IMR-90 (cell line): ENCODE measurements at regions not wholly inside any gene's neighbourhood (a gene's known extent, or its start where the extent isn't known, plus 50 kb on each side); places are given as distances from the start of the nearest gene placed in this dataset.

Experiments
- ATAC-seq: fragments of 200-7000 bp; cut with Tn5 transposase; 2 replicates; pipeline ENCODE4 v1.9.1; 2020; ENCODE audit warnings: low read depth, mild to moderate bottlenecking, moderate library complexity
- BruUV-seq: library from RNA; stranded (reverse); fragments of 400-500 nt; replicated peaks from 2 replicates; lab custom pipeline; 2021; lab: Mats Ljungman, UMichigan
- CTCF ChIA-PET: fragments of 300-600 bp; formaldehyde crosslinking; extraction: SDS; loops from one replicate; lab custom pipeline; 2021; ENCODE audit warnings: antibody characterized with exemption; lab: Yijun Ruan, JAX
- POLR2A ChIA-PET: fragments of 300-600 bp; sonication (Branson Sonifier 250); formaldehyde crosslinking; loops from one replicate; lab custom pipeline; 2022; ENCODE audit warnings: antibody characterized with exemption; ENCODE audit not compliant: unreplicated experiment; lab: Charles Lee
- DNase-seq: peaks from one replicate; pipeline ENCODE4 v3.0.0; 2013
- H2AFZ ChIP-seq: replicated peaks from 2 replicates; pipeline ENCODE3; 2013; ENCODE audit warnings: low read length, mild to moderate bottlenecking; ENCODE audit not compliant: poor library complexity
- H2AK5ac ChIP-seq: 2 replicates; pipeline ENCODE4 v1.6.1; 2013; ENCODE audit warnings: low read depth, low read length, inconsistent platforms
- H2AK9ac ChIP-seq: replicated peaks from 2 replicates; pipeline ENCODE3; 2013; ENCODE audit warnings: mild to moderate bottlenecking, low read depth, low read length, moderate library complexity; ENCODE audit not compliant: poor library complexity
- H2BK120ac ChIP-seq: 2 replicates; pipeline ENCODE4 v1.6.1; 2013; ENCODE audit warnings: low read depth, low read length, inconsistent platforms
- H2BK15ac ChIP-seq: 3 replicates; pipeline ENCODE4 v1.6.1; 2013; ENCODE audit warnings: low read depth, low read length, inconsistent platforms
- H2BK20ac ChIP-seq: 2 replicates; pipeline ENCODE4 v1.6.1; 2013; ENCODE audit warnings: low read depth, mild to moderate bottlenecking, inconsistent platforms, low read length, moderate library complexity
- H2BK5ac ChIP-seq: 2 replicates; pipeline ENCODE4 v1.6.1; 2013; ENCODE audit warnings: mild to moderate bottlenecking, low read depth, low read length, inconsistent platforms; ENCODE audit not compliant: poor library complexity, severe bottlenecking
- H3K14ac ChIP-seq: replicated peaks from 2 replicates; pipeline ENCODE4 v1.6.1; 2013; ENCODE audit warnings: low read depth, low read length, inconsistent platforms
- H3K18ac ChIP-seq: 2 replicates; pipeline ENCODE4 v1.6.1; 2013; ENCODE audit warnings: low read depth, low read length, control low read depth
- H3K23ac ChIP-seq: 2 replicates; pipeline ENCODE4 v1.6.1; 2013; ENCODE audit warnings: low read depth, low read length, inconsistent platforms
- H3K27ac ChIP-seq: 2 replicates; pipeline ENCODE4 v1.5.1; 2013; ENCODE audit warnings: mild to moderate bottlenecking, control low read depth, low read length; ENCODE audit not compliant: insufficient read depth
- H3K27me3 ChIP-seq: 2 replicates; pipeline ENCODE4 v1.6.1; 2013; ENCODE audit warnings: low read length; ENCODE audit not compliant: control insufficient read depth, insufficient read depth
- H3K36me3 ChIP-seq: 2 replicates; pipeline ENCODE4 v1.6.1; 2013; ENCODE audit warnings: low read length, mixed read lengths; ENCODE audit not compliant: control insufficient read depth, insufficient read depth
- H3K4ac ChIP-seq: 2 replicates; pipeline ENCODE4 v1.6.1; 2013; ENCODE audit warnings: low read depth, low read length, inconsistent platforms
- H3K4me1 ChIP-seq: 2 replicates; pipeline ENCODE4 v1.6.1; 2013; ENCODE audit warnings: low read length, mixed read lengths; ENCODE audit not compliant: control insufficient read depth, insufficient read depth
- H3K4me2 ChIP-seq: 2 replicates; pipeline ENCODE4 v1.6.1; 2013; ENCODE audit warnings: low read depth, mild to moderate bottlenecking, control low read depth, low read length, moderate library complexity
- H3K4me3 ChIP-seq: 2 replicates; pipeline ENCODE4 v1.5.1; 2013; ENCODE audit warnings: low read depth, mild to moderate bottlenecking, control low read depth, low read length, moderate library complexity; ENCODE audit not compliant: insufficient read depth
- H3K56ac ChIP-seq: 2 replicates; pipeline ENCODE4 v1.6.1; 2013; ENCODE audit warnings: low read length, inconsistent platforms; ENCODE audit not compliant: insufficient read depth; ENCODE audit errors: extremely low read depth
- H3K79me1 ChIP-seq, 2 experiments: 2 replicates each; pipeline ENCODE4 v1.6.1; 2013; ENCODE audit warnings: low read length in 2 of 2, inconsistent platforms in 1 of 2, low read depth in 1 of 2
- H3K9ac ChIP-seq: 2 replicates; pipeline ENCODE4 v1.6.1; 2013; ENCODE audit warnings: low read depth, low read length, control low read depth
- H3K9me1 ChIP-seq: 2 replicates; pipeline ENCODE4 v1.6.1; 2013; ENCODE audit warnings: low read length, inconsistent platforms; ENCODE audit not compliant: insufficient read depth
- H3K9me3 ChIP-seq: 2 replicates; pipeline ENCODE4 v1.6.1; 2013; ENCODE audit warnings: low read length; ENCODE audit not compliant: control insufficient read depth, insufficient read depth
- H4K20me1 ChIP-seq: 2 replicates; pipeline ENCODE4 v1.6.1; 2013; ENCODE audit warnings: low read length, inconsistent platforms; ENCODE audit not compliant: insufficient read depth
- H4K5ac ChIP-seq: 2 replicates; pipeline ENCODE4 v1.6.1; 2013; ENCODE audit warnings: mild to moderate bottlenecking, low read depth, low read length, control low read depth
- H4K8ac ChIP-seq, 2 experiments: 2 replicates each; pipeline ENCODE4 v1.6.1; 2013; ENCODE audit warnings: low read depth in 2 of 2, low read length in 2 of 2, control low read depth in 1 of 2, inconsistent platforms in 1 of 2
- H4K91ac ChIP-seq: 2 replicates; pipeline ENCODE4 v1.6.1; 2013; ENCODE audit warnings: low read depth, low read length, inconsistent platforms; ENCODE audit not compliant: insufficient read depth
- BHLHE40 ChIP-seq: fragments of 150-350 bp; IDR thresholded peaks from 2 replicates; pipeline ENCODE4 v1.6.1; 2016; ENCODE audit warnings: mild to moderate bottlenecking, low read depth, low read length
- CEBPB ChIP-seq: IDR thresholded peaks from 2 replicates; pipeline ENCODE4 v1.6.1; 2012; ENCODE audit warnings: low read depth, low read length, improper control_type of control experiment
- CHD1 ChIP-seq: IDR thresholded peaks from 2 replicates; pipeline ENCODE4 v1.6.1; 2012; ENCODE audit warnings: low read depth, low read length, improper control_type of control experiment
- FOS ChIP-seq: fragments of 150-350 bp; IDR thresholded peaks from 2 replicates; pipeline ENCODE4 v1.6.1; 2016; ENCODE audit warnings: low read depth, low read length
- MAFK ChIP-seq: IDR thresholded peaks from 2 replicates; pipeline ENCODE4 v1.6.1; 2012; ENCODE audit warnings: low read depth, low read length, improper control_type of control experiment
- MAZ ChIP-seq: IDR thresholded peaks from 2 replicates; pipeline ENCODE4 v1.6.1; 2012; ENCODE audit warnings: low read depth, mild to moderate bottlenecking, low read length, improper control_type of control experiment, moderate library complexity, borderline replicate concordance
- MXI1 ChIP-seq: IDR thresholded peaks from 2 replicates; pipeline ENCODE4 v1.6.1; 2012; ENCODE audit warnings: low read depth, mild to moderate bottlenecking, low read length, moderate library complexity, borderline replicate concordance
- NFE2L2 ChIP-seq: fragments of 150-350 bp; IDR thresholded peaks from 2 replicates; pipeline ENCODE4 v1.6.1; 2016; ENCODE audit warnings: low read depth, mild to moderate bottlenecking, low read length
- POLR2A ChIP-seq: IDR thresholded peaks from 2 replicates; pipeline ENCODE4 v1.6.1; 2012; ENCODE audit warnings: mild to moderate bottlenecking, low read depth, low read length
- RAD21 ChIP-seq: IDR thresholded peaks from 2 replicates; pipeline ENCODE4 v1.6.1; 2012; ENCODE audit warnings: low read length, improper control_type of control experiment
- RCOR1 ChIP-seq: IDR thresholded peaks from 2 replicates; pipeline ENCODE4 v1.6.1; 2012; ENCODE audit warnings: mild to moderate bottlenecking, low read length, improper control_type of control experiment; ENCODE audit not compliant: insufficient replicate concordance
- RFX5 ChIP-seq: IDR thresholded peaks from 2 replicates; pipeline ENCODE4 v1.8.0; 2012; ENCODE audit warnings: low read depth, mild to moderate bottlenecking, low read length, moderate library complexity
- USF2 ChIP-seq: fragments of 150-350 bp; IDR thresholded peaks from 2 replicates; pipeline ENCODE4 v1.6.1; 2017; ENCODE audit warnings: mild to moderate bottlenecking, antibody characterized with exemption, low read length, low read depth
- WGBS, 2 experiments: methylation state at CpG; one replicate each; pipeline versions ENCODE4 v1.1.5 to v1.1.7; 2013; ENCODE audit warnings: missing lambda C conversion rate in 2 of 2; ENCODE audit not compliant: insufficient read length in 1 of 2; ENCODE audit errors: extremely low coverage in 2 of 2; 5-methylcytosine and 5-hydroxymethylcytosine counted together
- dilution Hi-C: fragments of 300-500 bp; cut with HindIII; formaldehyde crosslinking; loops from one replicate; pipeline ENCODE4 v1.14.3; 2018; ENCODE audit warnings: low sequenced_read_pairs; ENCODE audit not compliant: unreplicated experiment
- in situ Hi-C: fragments of 300-500 bp; cut with MboI; formaldehyde crosslinking; loops from 3 replicates; pipeline ENCODE4 v1.14.3; 2019; ENCODE audit warnings: low sequenced_read_pairs, inconsistent platforms, mixed read lengths
- intact Hi-C: fragments of 100-400 bp; cut with micrococcal nuclease; formaldehyde crosslinking; loops from 2 replicates; pipeline ENCODE4 v1.10.0; 2022
- TF ChIP-seq, protein P1 (sequence below): fragments of 150-350 bp; IDR thresholded peaks from 2 replicates; pipeline ENCODE4 v1.6.1; 2016; ENCODE audit warnings: low read depth, mild to moderate bottlenecking, low read length, moderate library complexity, borderline replicate concordance
- TF ChIP-seq, protein P2 (sequence below): conservative IDR thresholded peaks from 2 replicates; pipeline ENCODE4 v1.5.1; 2012; ENCODE audit warnings: mild to moderate bottlenecking, low read depth, low read length, improper control_type of control experiment

- Histone ChIP-seq H4K8ac (no peak overlapping the region), H3K4me2 (no peak overlapping the region), H3K27me3 (no peaks in the 10 kb centered on the region), H4K20me1 (no peaks in the 10 kb centered on the region), H3K18ac (no peak overlapping the region), H2AK9ac (no peak overlapping the region), H3K36me3 (no peaks in the 10 kb centered on the region), H3K79me1 (no peaks in the 10 kb centered on the region), H3K14ac (no peak overlapping the region), H3K4me1 (no peaks in the 10 kb centered on the region), H3K27ac (no peak overlapping the region), H2BK15ac (no peak overlapping the region), H3K9me1 (no peaks in the 10 kb centered on the region), H2AK5ac (no peak overlapping the region), H2BK120ac (no peak overlapping the region), H2BK20ac (no peak overlapping the region), H3K23ac (no peak overlapping the region), H3K9me3 (no peaks in the 10 kb centered on the region), H3K4ac (no peak overlapping the region), H3K9ac (no peak overlapping the region), H3K56ac (no peak overlapping the region), H2AFZ (no peak overlapping the region), H4K5ac (no peak overlapping the region), H3K4me3 (no peak overlapping the region), H4K91ac (no peak overlapping the region), H2BK5ac (no peak overlapping the region)
- WGBS, 2 experiments: no CpG with 5 or more reads among the region's 2 CpGs
- no TSS peak for BruUV-seq
- in situ Hi-C loops (no loop called here), dilution Hi-C loops (no loop called here), intact Hi-C loops (no loop called here)
- TF ChIP-seq, protein P1, sequence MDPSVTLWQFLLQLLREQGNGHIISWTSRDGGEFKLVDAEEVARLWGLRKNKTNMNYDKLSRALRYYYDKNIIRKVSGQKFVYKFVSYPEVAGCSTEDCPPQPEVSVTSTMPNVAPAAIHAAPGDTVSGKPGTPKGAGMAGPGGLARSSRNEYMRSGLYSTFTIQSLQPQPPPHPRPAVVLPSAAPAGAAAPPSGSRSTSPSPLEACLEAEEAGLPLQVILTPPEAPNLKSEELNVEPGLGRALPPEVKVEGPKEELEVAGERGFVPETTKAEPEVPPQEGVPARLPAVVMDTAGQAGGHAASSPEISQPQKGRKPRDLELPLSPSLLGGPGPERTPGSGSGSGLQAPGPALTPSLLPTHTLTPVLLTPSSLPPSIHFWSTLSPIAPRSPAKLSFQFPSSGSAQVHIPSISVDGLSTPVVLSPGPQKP: no peak
- TF ChIP-seq NFE2L2: no peak
- TF ChIP-seq MXI1: no peak
- no peak for TF ChIP-seq FOS
- no peak for TF ChIP-seq RAD21
- TF ChIP-seq USF2: no peak
- TF ChIP-seq RFX5: no peak
- no peak for TF ChIP-seq MAFK
- no peak for TF ChIP-seq MAZ
- no peak for TF ChIP-seq BHLHE40
- TF ChIP-seq POLR2A: no peak
- no peak for TF ChIP-seq CEBPB
- TF ChIP-seq, protein P2, sequence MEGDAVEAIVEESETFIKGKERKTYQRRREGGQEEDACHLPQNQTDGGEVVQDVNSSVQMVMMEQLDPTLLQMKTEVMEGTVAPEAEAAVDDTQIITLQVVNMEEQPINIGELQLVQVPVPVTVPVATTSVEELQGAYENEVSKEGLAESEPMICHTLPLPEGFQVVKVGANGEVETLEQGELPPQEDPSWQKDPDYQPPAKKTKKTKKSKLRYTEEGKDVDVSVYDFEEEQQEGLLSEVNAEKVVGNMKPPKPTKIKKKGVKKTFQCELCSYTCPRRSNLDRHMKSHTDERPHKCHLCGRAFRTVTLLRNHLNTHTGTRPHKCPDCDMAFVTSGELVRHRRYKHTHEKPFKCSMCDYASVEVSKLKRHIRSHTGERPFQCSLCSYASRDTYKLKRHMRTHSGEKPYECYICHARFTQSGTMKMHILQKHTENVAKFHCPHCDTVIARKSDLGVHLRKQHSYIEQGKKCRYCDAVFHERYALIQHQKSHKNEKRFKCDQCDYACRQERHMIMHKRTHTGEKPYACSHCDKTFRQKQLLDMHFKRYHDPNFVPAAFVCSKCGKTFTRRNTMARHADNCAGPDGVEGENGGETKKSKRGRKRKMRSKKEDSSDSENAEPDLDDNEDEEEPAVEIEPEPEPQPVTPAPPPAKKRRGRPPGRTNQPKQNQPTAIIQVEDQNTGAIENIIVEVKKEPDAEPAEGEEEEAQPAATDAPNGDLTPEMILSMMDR: no peak
- no peak for TF ChIP-seq CHD1
- TF ChIP-seq RCOR1: no peak
- DNase-seq (no peak), ATAC-seq (no peak)
- ChIA-PET CTCF (no interaction called here), POLR2A (no interaction called here)
Observed at GRCh38 chr3:94185753-94186152, 122.9 kb downstream of the NSUN3 start.
